ENCODE measurements at regions not wholly inside any gene's neighbourhood (a gene's known extent, or its start where the extent isn't known, plus 50 kb on each side); places are given as distances from the start of the nearest gene placed in this dataset.

DNA sequence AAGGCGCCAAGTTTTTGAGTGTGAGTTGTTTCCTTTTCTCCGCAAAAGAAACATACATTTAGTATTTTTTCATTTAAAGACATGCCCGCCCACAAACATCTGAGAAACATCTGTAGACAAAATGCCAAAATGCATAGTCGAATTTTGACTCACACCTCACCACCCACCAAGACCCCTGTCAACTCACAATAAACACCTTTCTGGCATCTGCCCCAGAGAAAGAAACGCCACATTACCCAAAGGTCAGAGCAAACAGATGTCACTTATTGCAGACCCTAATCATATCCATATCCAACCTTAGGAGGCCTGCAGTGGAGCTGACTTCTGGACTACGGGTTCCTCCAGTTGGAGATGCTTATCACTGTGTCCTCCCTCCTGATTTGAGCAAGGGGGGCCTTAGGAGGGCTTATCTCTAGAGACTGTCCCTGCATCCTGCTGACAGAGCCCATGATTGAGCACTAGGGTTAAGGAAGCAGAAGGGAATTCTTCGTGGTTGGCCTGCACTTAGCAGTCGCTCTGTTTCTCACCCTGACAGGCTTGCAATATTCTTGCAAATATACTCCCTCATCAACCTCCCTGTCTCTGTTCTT, 90.5 kb upstream of the TBX18 start:
- TF ChIP-seq, protein P1, sequence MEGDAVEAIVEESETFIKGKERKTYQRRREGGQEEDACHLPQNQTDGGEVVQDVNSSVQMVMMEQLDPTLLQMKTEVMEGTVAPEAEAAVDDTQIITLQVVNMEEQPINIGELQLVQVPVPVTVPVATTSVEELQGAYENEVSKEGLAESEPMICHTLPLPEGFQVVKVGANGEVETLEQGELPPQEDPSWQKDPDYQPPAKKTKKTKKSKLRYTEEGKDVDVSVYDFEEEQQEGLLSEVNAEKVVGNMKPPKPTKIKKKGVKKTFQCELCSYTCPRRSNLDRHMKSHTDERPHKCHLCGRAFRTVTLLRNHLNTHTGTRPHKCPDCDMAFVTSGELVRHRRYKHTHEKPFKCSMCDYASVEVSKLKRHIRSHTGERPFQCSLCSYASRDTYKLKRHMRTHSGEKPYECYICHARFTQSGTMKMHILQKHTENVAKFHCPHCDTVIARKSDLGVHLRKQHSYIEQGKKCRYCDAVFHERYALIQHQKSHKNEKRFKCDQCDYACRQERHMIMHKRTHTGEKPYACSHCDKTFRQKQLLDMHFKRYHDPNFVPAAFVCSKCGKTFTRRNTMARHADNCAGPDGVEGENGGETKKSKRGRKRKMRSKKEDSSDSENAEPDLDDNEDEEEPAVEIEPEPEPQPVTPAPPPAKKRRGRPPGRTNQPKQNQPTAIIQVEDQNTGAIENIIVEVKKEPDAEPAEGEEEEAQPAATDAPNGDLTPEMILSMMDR (IDR thresholded peaks at IDR 0.05) = no peak
- no peak for TF ChIP-seq POLR2A (IDR thresholded peaks at IDR 0.05)
